Gastrocnemius medialis (tissue), 4 donors: ENCODE measurements at regions not wholly inside any gene's neighbourhood (a gene's known extent, or its start where the extent isn't known, plus 50 kb on each side); places are given as distances from the start of the nearest gene placed in this dataset.

ENCODE experiments used
- POLR2A ChIP-seq, 2 donors: fragments of 450-650 bp; IDR thresholded peaks; one replicate each; pipeline ENCODE4 v1.6.1; 2017; ENCODE audit warnings: antibody characterized with exemption in 2 of 2, mild to moderate bottlenecking in 2 of 2, moderate library complexity in 2 of 2
- TF ChIP-seq, protein P1 (sequence below), 5 experiments: fragments of 450-650 bp in 3 of 5; fragments of 200-600 bp in 2 of 5; sonication (generic) in 2 of 5; IDR thresholded peaks in 4 of 5; conservative IDR thresholded peaks in 1 of 5; 1 replicate in 4 of 5; 2 replicates in 1 of 5; pipeline ENCODE4 v1.5.1; 2016 to 2019; ENCODE audit warnings: antibody characterized with exemption in 5 of 5, mild to moderate bottlenecking in 3 of 5, moderate library complexity in 3 of 5

- TF ChIP-seq, protein P1, sequence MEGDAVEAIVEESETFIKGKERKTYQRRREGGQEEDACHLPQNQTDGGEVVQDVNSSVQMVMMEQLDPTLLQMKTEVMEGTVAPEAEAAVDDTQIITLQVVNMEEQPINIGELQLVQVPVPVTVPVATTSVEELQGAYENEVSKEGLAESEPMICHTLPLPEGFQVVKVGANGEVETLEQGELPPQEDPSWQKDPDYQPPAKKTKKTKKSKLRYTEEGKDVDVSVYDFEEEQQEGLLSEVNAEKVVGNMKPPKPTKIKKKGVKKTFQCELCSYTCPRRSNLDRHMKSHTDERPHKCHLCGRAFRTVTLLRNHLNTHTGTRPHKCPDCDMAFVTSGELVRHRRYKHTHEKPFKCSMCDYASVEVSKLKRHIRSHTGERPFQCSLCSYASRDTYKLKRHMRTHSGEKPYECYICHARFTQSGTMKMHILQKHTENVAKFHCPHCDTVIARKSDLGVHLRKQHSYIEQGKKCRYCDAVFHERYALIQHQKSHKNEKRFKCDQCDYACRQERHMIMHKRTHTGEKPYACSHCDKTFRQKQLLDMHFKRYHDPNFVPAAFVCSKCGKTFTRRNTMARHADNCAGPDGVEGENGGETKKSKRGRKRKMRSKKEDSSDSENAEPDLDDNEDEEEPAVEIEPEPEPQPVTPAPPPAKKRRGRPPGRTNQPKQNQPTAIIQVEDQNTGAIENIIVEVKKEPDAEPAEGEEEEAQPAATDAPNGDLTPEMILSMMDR (IDR thresholded peaks at IDR 0.05 in 4 of 5, conservative IDR thresholded peaks at IDR 0.05 in 1 of 5) = no peak
- no peak for TF ChIP-seq POLR2A (IDR thresholded peaks at IDR 0.05)
These were observed 120.0 kb upstream of the FHL2 start for GRCh38 chr2:105518897-105519296.
